Right atrium auricular region (tissue), 2 donors: ENCODE measurements at regions not wholly inside any gene's neighbourhood (a gene's known extent, or its start where the extent isn't known, plus 50 kb on each side); places are given as distances from the start of the nearest gene placed in this dataset.

Experiments used
- DNase-seq: peaks from one replicate; pipeline ENCODE4 v3.0.0-alpha.2; 2019; ENCODE audit warnings: low spot score
- H3K27ac ChIP-seq, 2 donors: fragments of 200-600 bp; sonication (generic); 1 replicate in 1 of 2; 2 replicates in 1 of 2; pipeline ENCODE4 v1.5.1; 2016 to 2019
- H3K27me3 ChIP-seq, 2 donors: fragments of 200-600 bp; sonication (generic); one replicate each; pipeline versions ENCODE4 v1.5.1 to v1.6.0; 2017 to 2019
- H3K36me3 ChIP-seq: fragments of 200-600 bp; sonication (generic); one replicate; pipeline ENCODE4 v1.5.1; 2016
- H3K4me1 ChIP-seq, 2 donors: fragments of 200-600 bp; sonication (generic); one replicate each; pipeline versions ENCODE4 v1.5.1 to v1.6.0; 2017 to 2019
- H3K4me3 ChIP-seq, 2 donors: fragments of 200-600 bp; sonication (generic); 1 replicate in 1 of 2; 2 replicates in 1 of 2; pipeline ENCODE4 v1.5.1; 2017 to 2019; ENCODE audit warnings: mild to moderate bottlenecking in 1 of 2, moderate library complexity in 1 of 2
- H3K9me3 ChIP-seq, 2 donors: fragments of 200-600 bp; sonication (generic); one replicate each; pipeline ENCODE4 v1.5.1; 2019
- TF ChIP-seq, protein P1 (sequence below), 2 donors: fragments of 200-600 bp; sonication (generic); IDR thresholded peaks; one replicate each; pipeline ENCODE4 v1.5.1; 2019; ENCODE audit warnings: antibody characterized with exemption in 2 of 2

- no peak for DNase-seq
- TF ChIP-seq, protein P1, sequence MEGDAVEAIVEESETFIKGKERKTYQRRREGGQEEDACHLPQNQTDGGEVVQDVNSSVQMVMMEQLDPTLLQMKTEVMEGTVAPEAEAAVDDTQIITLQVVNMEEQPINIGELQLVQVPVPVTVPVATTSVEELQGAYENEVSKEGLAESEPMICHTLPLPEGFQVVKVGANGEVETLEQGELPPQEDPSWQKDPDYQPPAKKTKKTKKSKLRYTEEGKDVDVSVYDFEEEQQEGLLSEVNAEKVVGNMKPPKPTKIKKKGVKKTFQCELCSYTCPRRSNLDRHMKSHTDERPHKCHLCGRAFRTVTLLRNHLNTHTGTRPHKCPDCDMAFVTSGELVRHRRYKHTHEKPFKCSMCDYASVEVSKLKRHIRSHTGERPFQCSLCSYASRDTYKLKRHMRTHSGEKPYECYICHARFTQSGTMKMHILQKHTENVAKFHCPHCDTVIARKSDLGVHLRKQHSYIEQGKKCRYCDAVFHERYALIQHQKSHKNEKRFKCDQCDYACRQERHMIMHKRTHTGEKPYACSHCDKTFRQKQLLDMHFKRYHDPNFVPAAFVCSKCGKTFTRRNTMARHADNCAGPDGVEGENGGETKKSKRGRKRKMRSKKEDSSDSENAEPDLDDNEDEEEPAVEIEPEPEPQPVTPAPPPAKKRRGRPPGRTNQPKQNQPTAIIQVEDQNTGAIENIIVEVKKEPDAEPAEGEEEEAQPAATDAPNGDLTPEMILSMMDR (IDR thresholded peaks at IDR 0.05) = no peak
- H3K27me3 ChIP-seq = no peaks in the 10 kb centered on the region
- no peak overlapping the region for H3K4me3 ChIP-seq
- no peaks in the 10 kb centered on the region for H3K4me1 ChIP-seq
- no peak overlapping the region for H3K27ac ChIP-seq
- H3K36me3 ChIP-seq = no peaks in the 10 kb centered on the region
- no peaks in the 10 kb centered on the region for H3K9me3 ChIP-seq
Observed at GRCh38 chr13:72149701-72150100, 282.7 kb upstream of the DACH1 start.

DNA sequence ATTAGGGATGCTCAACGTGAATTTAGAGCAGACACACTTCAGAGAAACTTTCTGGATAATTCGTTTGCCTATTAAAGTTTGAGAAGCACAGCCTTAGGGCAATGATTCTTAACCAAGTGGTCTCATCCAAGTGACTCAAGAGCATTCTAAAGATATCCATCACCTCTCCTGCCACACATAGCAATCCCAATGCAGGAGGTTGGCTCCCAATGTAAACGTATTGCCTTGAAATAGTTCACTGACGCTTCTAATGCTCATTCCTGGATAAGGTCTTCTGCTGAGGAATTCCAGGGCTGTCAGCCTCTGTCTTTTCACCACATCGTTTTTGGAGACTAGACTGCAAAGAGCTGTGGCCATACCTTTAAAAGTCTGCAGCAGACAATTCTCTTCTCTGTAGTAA, 279.8 kb upstream of the DACH1 start:
- no peaks in the 10 kb centered on the region for H3K27me3 ChIP-seq
- TF ChIP-seq, protein P1 (IDR thresholded peaks at IDR 0.05) = no peak
- no peak overlapping the region for H3K27ac ChIP-seq
- H3K36me3 ChIP-seq = no peaks in the 10 kb centered on the region
- no peaks in the 10 kb centered on the region for H3K4me1 ChIP-seq
- H3K4me3 ChIP-seq = no peak overlapping the region
- H3K9me3 ChIP-seq = no peaks in the 10 kb centered on the region
- no peak for DNase-seq

- Histone ChIP-seq H3K27me3 (no peaks in the 10 kb centered on the region), H3K4me3 (no peak overlapping the region), H3K9me3 (no peaks in the 10 kb centered on the region), H3K4me1 (no peaks in the 10 kb centered on the region), H3K27ac (no peak overlapping the region), H3K36me3 (no peaks in the 10 kb centered on the region)
- DNase-seq = no peak
- TF ChIP-seq, protein P1 (IDR thresholded peaks at IDR 0.05) = no peak
Observed at GRCh38 chr13:72145383-72145782, 278.4 kb upstream of the DACH1 start.

DNA sequence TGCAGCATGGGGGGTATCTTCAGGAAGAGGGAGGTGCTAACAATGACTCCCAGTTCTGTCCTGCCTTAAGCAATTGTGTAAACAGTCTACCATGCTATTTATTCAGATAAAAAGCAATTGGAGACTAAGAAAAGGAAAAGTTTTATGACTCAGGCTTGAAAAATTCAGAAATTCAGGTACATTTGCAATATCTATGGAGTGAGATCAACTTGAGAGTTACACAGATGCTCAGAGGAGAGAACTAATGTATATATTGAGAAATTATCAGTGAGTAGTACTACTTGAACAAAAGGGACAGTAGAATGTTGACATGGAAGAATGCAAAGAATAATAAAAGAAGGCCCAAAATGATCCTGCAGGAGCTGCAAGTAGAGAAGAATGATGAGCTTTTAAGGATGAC, 277.6 kb upstream of the DACH1 start:
- H3K4me1 ChIP-seq = no peaks in the 10 kb centered on the region
- no peaks in the 10 kb centered on the region for H3K27me3 ChIP-seq
- H3K27ac ChIP-seq = no peak overlapping the region
- TF ChIP-seq, protein P1 (IDR thresholded peaks at IDR 0.05) = no peak
- no peak overlapping the region for H3K4me3 ChIP-seq
- H3K36me3 ChIP-seq = no peaks in the 10 kb centered on the region
- no peaks in the 10 kb centered on the region for H3K9me3 ChIP-seq
- no peak for DNase-seq

GRCh38 chr13:72141855-72142519, 275.0 kb upstream of the DACH1 start:
- H3K9me3 ChIP-seq = no peaks in the 10 kb centered on the region
- H3K4me1 ChIP-seq = no peaks in the 10 kb centered on the region
- DNase-seq = no peak
- H3K36me3 ChIP-seq = no peaks in the 10 kb centered on the region
- no peak overlapping the region for H3K4me3 ChIP-seq
- TF ChIP-seq, protein P1 (IDR thresholded peaks at IDR 0.05) = no peak
- no peak overlapping the region for H3K27ac ChIP-seq
- H3K27me3 ChIP-seq = no peaks in the 10 kb centered on the region

DNA sequence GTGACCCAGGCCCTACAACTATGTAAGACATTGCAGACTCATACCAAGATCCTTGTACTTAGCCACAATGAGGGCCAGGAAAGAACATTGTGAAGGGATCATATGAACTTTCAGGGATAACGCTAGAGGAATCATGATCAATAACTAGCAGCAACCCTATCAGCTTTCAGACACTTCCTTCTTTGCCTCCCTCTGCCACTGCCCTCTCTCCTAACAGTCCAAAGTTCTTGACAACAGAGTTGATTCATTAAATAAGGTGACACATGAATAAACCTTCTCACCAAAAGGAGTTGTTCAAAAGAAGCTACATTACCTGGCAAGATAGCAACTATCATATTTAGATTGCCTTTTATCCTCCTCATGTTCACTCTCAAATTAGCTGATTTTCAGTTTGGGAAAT, 272.2 kb upstream of the DACH1 start:
- Histone ChIP-seq H3K9me3 (no peaks in the 10 kb centered on the region), H3K4me1 (no peaks in the 10 kb centered on the region), H3K27ac (no peak overlapping the region), H3K4me3 (no peak overlapping the region), H3K27me3 (no peaks in the 10 kb centered on the region), H3K36me3 (no peaks in the 10 kb centered on the region)
- DNase-seq = no peak
- TF ChIP-seq, protein P1 (IDR thresholded peaks at IDR 0.05) = no peak
